Panc1 (cell line): ENCODE measurements at regions not wholly inside any gene's neighbourhood (a gene's known extent, or its start where the extent isn't known, plus 50 kb on each side); places are given as distances from the start of the nearest gene placed in this dataset.

Experiments used
- ATAC-seq: fragments of 200-7000 bp; cut with Tn5 transposase; 2 replicates; pipeline ENCODE4 v1.9.1; 2020; ENCODE audit warnings: mild to moderate bottlenecking, moderate library complexity
- BruUV-seq: library from RNA; stranded (reverse); fragments of 400-500 nt; replicated peaks from 2 replicates; lab custom pipeline; 2021; lab: Mats Ljungman, UMichigan
- CTCF ChIA-PET: fragments of 300-600 bp; sonication (Branson Sonifier 250); formaldehyde crosslinking; loops from one replicate; lab custom pipeline; 2022; ENCODE audit warnings: antibody characterized with exemption; lab: Charles Lee
- POLR2A ChIA-PET: fragments of 300-600 bp; sonication (Branson Sonifier 250); formaldehyde crosslinking; loops from one replicate; lab custom pipeline; 2022; ENCODE audit warnings: antibody characterized with exemption; lab: Charles Lee
- DNase-seq: peaks from one replicate; pipeline ENCODE4 v3.0.0-alpha.2; 2010; ENCODE audit warnings: low read depth, low spot score
- H3K27ac ChIP-seq: 2 replicates; pipeline ENCODE4 v1.5.1; 2011; ENCODE audit warnings: mild to moderate bottlenecking, low read length, inconsistent platforms
- H3K27me3 ChIP-seq: fragments of 200-500 bp; sonication (Bioruptor generic); 2 replicates; pipeline ENCODE4 v1.6.0; 2014; ENCODE audit warnings: low read length, inconsistent platforms; ENCODE audit not compliant: control insufficient read depth, insufficient read depth
- H3K36me3 ChIP-seq: fragments of 200-500 bp; sonication (Bioruptor generic); 2 replicates; pipeline ENCODE4 v1.5.1; 2014; ENCODE audit warnings: inconsistent platforms, mild to moderate bottlenecking, low read length, moderate library complexity; ENCODE audit not compliant: control insufficient read depth, insufficient read depth
- H3K4me1 ChIP-seq: 2 replicates; pipeline ENCODE4 v1.5.1; 2011; ENCODE audit warnings: inconsistent platforms, mild to moderate bottlenecking, low read length, moderate library complexity; ENCODE audit not compliant: control insufficient read depth, insufficient read depth
- H3K4me3 ChIP-seq, 2 experiments: 2 replicates each; pipeline ENCODE4 v1.5.1; 2011 to 2012; ENCODE audit warnings: low read depth in 2 of 2, low read length in 2 of 2, mild to moderate bottlenecking in 2 of 2, inconsistent platforms in 1 of 2, moderate library complexity in 1 of 2
- H3K9me3 ChIP-seq: fragments of 200-500 bp; sonication (Bioruptor generic); 2 replicates; pipeline ENCODE4 v1.5.1; 2014; ENCODE audit warnings: low read depth, mild to moderate bottlenecking, inconsistent platforms, low read length, moderate library complexity; ENCODE audit not compliant: control insufficient read depth, insufficient read depth
- CTCF ChIP-seq: fragments of 450-650 bp; IDR thresholded peaks from 2 replicates; pipeline ENCODE4 v1.5.1; 2017; ENCODE audit warnings: mild to moderate bottlenecking
- POLR2AphosphoS5 ChIP-seq: IDR thresholded peaks from 2 replicates; pipeline ENCODE4 v1.6.1; 2012; ENCODE audit warnings: mild to moderate bottlenecking, low read depth, low read length, moderate library complexity
- REST ChIP-seq, 2 experiments: IDR thresholded peaks; 2 replicates each; pipeline ENCODE4 v1.6.1; 2011 to 2012; ENCODE audit warnings: low read depth in 2 of 2, control low read depth in 1 of 2, low read length in 1 of 2, mild to moderate bottlenecking in 1 of 2, moderate library complexity in 1 of 2; ENCODE audit not compliant: insufficient read depth in 1 of 2
- SIN3A ChIP-seq: IDR thresholded peaks from 2 replicates; pipeline ENCODE4 v1.6.1; 2012; ENCODE audit warnings: low read depth, mild to moderate bottlenecking, low read length, moderate library complexity, borderline replicate concordance; ENCODE audit not compliant: insufficient read depth
- TCF7L2 ChIP-seq: IDR thresholded peaks from 2 replicates; pipeline ENCODE4 v1.6.1; 2011; ENCODE audit warnings: mild to moderate bottlenecking, low read depth, low read length, inconsistent platforms
- in situ Hi-C: cut with HindIII; loops from 2 replicates; pipeline ENCODE4 v1.10.0; 2016; ENCODE audit warnings: low sequenced_read_pairs, low pct_unique_long_range_greater_than_20kb
- intact Hi-C: fragments of 100-400 bp; cut with micrococcal nuclease; formaldehyde crosslinking; loops from one replicate; pipeline ENCODE4 v1.10.0; 2022; ENCODE audit not compliant: unreplicated experiment

GRCh38 chr7:23887660-23888059, 177.6 kb downstream of the STK31 start:
- intact Hi-C loops (no loop called here), in situ Hi-C loops (no loop called here)
- no peaks in the 10 kb centered on the region for H3K27me3 ChIP-seq
- H3K4me3 ChIP-seq, result no peak overlapping the region
- DNase-seq (no peak), ATAC-seq (no peak)
- POLR2A ChIA-PET, result no interaction called here
- no peak overlapping the region for H3K27ac ChIP-seq
- H3K4me1 ChIP-seq, result no peaks in the 10 kb centered on the region
- TF ChIP-seq REST (IDR thresholded peaks at IDR 0.05; ENCODE audit: insufficient read depth in 1 of 2, low read depth in 2 of 2, low read length in 1 of 2), result no peak
- no peaks in the 10 kb centered on the region for H3K36me3 ChIP-seq
- H3K9me3 ChIP-seq, result no peaks in the 10 kb centered on the region
- CTCF ChIA-PET, result no interaction called here
- no TSS peak for BruUV-seq

GRCh38 chr7:23888958-23889357, 178.9 kb downstream of the STK31 start:
- no peak overlapping the region for H3K27ac ChIP-seq
- intact Hi-C loops, result no loop called here
- in situ Hi-C loops, result no loop called here
- no peaks in the 10 kb centered on the region for H3K36me3 ChIP-seq
- H3K9me3 ChIP-seq, result no peaks in the 10 kb centered on the region
- DNase-seq (no peak), ATAC-seq (no peak)
- ChIA-PET CTCF (no interaction called here), POLR2A (interaction anchor here (0.6 kb wide), 1 partner anchor 302 kb away, joined by 4 read pairs; no protein-coding TSS in a partner anchor)
- H3K27me3 ChIP-seq, result no peaks in the 10 kb centered on the region
- TF ChIP-seq REST (IDR thresholded peaks at IDR 0.05; ENCODE audit: insufficient read depth in 1 of 2, low read depth in 2 of 2, low read length in 1 of 2) (no peak), TCF7L2 (no peak), CTCF (no peak), POLR2AphosphoS5 (no peak), SIN3A (no peak)
- no peaks in the 10 kb centered on the region for H3K4me1 ChIP-seq
- BruUV-seq, result no TSS peak
- no peak overlapping the region for H3K4me3 ChIP-seq
